Kidney capillary endothelial cell (primary cell): ENCODE measurements at regions not wholly inside any gene's neighbourhood (a gene's known extent, or its start where the extent isn't known, plus 50 kb on each side); places are given as distances from the start of the nearest gene placed in this dataset.
"Not testable (repeated sequence)": the region's sequence is repeated elsewhere in the genome, so short reads cannot be mapped to it uniquely, and the experiment has no call there.

Experiments
- DNase-seq: peaks from one replicate; pipeline ENCODE4 v3.0.0-alpha.2; 2018; ENCODE audit warnings: low spot score

DNA sequence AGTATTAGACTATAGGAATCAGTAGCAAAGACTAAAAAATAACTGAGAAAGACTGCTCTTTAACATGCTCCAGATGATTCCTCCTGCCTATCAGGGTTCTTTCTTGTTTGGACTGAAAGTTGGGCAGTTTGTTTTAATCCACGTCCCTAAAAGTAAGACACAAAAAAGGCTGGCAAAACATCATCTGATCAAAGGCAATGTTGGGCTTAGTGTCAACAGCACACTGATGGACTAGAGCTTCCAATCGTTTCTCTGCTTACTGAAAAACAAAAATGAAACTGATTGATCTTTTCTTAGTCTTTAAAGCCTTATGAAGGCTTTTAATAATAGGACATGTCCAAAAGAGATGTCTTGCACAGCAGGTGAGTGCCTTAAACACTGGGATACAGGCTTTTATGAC is 1567.9 kb upstream of the PRR20A start:
- no peak for DNase-seq

DNA sequence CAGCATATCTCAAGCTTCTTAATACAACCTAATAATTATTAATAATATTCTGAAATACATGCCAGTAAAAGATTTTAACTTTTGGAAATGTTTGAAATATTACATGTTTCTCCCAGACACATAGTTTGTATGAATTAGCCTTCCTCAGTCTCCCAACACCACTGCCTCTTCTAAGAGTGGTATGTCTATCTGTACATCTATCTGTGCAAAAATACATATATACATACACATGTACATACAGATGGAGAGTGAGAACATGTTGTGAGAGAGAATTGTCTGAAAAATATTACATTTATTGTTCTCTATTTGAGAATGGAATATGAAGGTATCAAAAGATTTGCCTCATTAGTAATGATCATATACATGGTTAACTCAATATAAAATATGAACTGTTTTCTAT is 1567.2 kb upstream of the PRR20A start:
- no peak for DNase-seq

DNA sequence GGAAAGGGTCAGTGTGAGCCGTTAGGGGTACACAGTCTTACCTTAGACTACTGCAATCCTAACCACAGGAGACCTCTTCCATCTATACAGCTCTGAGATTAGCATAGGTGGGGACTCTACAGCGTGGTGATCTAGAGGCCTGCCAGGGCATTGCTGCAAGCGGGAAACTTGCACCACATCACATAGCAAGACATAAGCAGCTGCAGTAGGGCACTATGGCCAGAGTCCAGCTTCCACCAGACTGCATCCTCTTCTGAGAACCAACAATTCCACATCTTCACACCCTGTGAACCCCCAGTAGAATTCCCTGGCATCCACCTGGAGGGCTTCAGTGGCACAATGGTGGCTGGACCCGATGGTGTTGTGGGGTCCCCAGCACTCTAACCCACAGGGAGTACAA is 1564.3 kb upstream of the PRR20A start:
- no peak for DNase-seq

DNA sequence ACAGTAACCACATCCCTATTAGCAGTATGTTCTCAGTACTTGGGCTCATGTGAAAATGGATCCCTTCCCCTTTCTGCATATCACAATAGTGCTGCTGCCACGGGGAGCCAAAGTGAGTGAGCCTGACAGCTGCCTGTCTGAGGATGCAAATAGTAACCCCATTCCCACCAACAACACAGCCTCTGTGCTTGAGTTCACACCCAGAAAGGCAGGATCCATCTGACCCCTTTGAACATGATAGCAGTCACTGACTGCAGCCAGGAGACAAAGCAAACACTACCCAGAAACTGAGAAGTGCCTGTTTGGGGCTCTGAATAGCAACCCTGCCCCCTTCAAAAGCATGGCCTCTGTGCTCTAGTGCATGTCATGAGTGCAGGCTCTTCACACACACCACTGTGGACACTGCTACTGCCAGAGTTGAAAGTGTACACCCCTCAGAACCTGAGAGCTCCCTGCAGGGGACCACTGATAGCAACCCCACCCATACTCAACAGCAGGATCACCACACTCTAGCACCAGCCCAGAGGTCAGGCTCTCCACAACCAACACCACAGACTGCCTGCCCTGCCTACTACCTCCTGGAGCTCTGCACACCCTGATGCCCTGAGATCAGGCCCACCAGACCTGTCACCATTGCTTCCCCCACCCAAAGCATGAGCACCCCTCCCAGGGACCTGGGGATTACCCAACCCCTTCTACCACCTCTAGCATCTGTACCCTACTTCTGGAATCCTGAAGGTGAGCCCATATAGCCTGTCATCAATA is 1563.5 kb upstream of the PRR20A start:
- DNase-seq = no peak

DNA sequence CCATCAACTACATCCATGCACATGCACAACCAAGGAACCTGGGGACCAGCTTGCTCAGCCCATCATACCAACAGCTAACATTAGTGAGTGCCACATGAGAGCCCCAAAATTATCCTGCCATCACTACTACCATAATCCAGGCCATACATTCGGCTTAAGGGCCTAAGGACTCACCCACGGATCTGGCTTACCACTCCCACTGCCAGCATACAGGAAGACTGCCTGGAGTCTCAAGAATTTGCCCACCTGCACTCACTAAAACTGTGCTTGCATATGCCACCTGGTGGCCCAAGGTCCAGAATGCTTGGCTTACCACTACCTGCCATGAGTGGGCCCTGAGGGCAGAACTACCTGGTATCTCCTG is 1562.9 kb upstream of the PRR20A start:
- no peak for DNase-seq

DNA sequence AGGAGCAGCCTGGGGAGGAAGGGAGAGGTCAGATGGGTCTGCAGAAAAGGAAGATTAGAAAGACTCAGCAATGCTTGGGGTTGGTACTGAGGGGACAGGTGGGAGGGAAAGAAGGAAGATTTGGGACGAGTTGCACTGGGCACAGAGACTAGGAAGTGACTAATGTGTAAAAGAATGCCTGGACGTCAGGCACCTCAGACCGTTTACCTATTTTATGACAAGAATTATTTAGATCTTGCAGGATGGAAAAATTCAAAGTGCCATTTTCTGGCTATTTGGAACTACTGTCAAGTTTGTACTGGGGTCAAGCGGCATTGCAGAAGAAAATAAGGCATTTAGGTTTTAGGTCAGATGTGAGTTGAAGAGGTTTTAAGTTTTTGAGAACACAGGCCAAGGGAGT is 1558.4 kb upstream of the PRR20A start:
- not testable (repeated sequence) for DNase-seq

DNA sequence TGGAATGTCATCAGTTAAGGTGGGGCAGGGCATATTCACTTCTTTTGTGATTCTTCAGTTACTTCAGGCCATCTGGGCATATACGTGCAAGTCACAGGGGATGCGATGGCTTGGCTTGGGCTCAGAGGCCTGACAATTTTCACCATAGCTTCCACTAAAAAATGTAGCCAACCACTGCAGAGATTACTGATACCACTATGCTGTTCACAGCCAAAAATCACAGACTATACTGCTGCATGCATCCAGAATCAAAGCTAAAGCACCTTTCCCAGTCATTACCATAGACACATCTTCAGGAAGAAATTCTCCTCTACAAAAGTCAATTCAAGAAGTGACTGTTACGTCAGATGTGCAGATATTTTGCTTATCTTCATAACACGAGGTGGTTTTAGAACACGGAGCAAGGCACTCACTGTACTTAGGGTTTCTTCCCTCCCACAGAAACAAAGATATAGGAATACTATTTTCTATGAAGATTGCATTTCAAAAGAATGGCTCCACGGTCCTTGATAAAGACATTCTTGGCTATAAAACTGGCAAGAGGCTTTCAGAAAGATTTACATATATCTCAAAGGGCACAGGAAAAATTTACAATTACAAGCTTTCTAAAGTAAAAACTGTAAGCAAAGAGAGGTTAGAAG is 1556.6 kb upstream of the PRR20A start:
- DNase-seq = no peak

DNA sequence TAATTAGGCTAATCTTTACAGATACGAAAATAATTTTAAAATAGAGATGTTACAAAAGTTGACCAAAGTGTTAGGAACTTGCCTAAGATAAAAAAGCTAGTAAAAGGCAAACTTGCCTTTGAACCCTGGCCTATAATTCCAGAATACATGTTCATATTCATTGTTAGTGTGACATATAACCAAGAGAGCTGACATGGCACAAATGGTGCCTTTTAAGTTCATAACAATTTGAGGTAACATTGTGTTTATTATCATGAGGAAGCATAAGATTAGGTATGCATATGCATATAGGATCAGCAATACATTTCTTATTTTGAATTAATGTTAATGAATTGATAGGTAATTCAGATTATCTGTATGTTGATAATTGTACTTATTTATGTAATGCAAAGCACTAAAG is 1537.9 kb upstream of the PRR20A start:
- no peak for DNase-seq

DNA sequence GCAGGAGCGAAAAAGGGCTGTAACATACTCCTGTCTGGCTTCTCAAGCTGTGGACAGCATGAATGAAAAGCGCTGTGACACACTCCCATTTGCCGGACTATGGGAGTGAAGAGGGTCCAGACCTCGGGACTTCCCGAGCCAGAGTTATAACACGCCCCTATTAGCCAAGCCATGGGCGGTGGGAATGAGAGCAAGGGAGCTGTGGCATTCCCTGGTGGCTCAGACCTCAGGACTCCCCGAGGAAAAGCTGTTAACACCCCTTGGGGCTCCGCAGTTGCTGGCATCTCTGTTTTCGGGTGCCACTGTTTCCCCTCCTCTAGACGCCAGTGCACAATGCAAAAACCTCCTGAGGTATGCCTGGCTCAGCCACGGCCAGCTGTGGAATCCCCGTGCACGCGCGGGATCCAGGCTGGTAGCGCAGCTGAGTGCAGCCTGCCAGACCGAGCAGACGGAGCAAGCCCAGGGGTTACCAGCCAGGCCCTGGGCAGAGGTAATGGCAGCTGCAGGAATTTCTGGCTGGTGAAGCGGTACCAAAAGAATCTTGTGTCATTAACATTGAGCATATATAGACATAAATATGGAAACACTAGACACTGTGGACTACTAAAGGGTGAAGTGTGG is 1534.6 kb upstream of the PRR20A start:
- DNase-seq = no peak

DNA sequence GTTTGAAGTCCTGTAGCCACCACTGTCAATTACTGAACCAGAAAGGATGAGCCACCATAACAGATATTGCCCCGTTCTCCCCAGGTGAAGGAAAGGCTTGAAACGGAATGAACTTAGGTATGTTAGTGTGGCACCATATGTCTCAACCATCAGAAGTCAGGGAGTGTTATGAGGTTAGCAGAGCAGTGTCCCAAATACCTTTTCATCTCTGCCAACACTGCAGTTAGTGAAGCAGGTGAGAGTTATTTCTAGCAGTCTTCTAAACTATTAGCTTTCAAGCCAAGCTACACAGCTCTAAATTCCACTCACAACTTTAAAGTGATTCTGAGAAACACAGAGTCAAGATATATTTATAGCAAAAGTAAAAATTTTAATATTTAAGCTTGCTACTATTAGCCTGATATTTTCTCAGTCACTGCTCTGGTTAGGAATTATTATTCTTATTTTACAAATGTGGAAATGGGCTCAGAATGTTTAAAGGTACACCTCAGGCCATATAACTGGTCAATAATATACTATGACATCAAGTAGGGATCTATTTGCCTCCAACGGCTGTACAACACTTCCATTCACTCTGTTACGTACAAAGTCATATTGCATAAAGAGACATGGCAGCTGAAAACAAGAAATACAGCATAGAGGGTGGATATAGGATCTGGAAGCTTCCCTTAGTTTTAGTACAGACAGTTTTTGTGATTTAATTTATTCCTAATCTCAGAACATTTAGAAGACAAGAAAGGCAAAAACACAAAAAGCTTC is 1527.1 kb upstream of the PRR20A start:
- no peak for DNase-seq

DNA sequence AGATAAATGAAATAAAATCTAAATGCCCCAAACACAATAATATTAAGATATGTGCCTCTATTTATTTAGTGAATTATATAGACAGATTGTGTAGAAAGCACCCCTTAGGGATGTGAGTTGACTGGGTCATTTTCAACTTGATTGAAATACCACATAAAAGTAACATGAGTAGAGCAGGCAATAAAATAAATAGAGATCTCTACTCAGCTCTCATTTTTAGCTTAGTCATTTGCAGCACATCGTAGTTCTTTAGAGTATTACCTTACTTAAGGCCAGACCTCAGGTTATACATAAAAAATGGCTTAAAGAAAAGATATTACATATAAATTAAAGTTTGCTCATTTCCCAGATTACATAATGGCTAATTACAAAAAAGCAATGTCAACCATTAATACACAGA is 1525.6 kb upstream of the PRR20A start:
- DNase-seq = no peak

DNA sequence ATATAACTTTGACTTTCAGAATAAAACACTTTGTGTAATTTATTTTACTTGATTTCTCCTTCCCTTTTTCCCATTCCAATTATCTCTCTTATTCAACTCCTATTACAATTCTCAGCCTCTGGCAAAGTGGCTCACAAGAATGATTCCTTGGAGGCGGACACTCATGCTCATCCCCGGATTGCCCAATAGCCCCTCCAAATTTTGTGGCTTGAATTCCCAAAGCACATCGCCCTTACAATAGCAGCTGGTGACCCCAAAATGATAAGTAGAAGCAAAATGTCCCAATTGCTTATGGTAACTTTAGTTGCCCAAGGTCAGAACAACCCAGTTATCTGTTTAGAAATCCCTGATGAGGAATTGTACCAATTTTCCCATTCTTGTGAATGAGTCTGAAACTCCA is 1523.5 kb upstream of the PRR20A start:
- DNase-seq = no peak

DNA sequence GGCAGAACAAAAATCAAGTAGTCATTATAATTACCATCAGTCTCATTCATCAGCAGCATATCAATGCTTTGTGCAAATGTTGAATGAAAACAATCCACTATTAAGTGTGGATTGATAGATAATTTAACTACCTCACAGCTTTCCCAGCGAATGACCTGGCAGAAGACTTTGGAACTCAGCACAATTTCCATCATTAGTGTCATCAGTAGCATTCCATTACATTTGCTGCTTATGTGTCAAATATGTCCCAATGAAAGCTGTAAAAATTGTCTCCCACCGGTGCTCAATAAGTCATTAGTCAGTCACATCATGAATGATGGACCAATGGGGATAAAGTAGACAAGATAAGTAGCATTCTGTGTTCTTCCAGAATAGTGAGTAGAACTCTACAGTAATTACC is 1513.5 kb upstream of the PRR20A start:
- no peak for DNase-seq

DNA sequence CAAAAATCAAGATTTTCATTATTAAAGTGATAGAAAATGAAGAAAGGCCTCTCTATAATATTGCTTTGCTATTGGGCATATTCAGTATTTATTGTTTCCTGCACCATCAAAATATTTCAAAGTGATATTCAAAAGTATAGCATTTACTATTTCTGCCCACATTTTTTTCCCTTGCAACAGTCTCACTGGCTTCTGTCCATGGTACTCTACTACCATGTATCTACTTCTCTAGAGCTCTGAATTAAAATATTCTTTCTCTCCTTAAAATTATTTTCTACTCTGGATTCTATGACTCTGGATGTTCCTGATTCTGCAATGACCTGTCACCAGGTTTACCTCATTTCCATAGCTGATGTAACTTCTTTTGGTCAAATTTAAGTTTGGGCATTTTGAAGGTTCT is 1508.3 kb upstream of the PRR20A start:
- no peak for DNase-seq

DNA sequence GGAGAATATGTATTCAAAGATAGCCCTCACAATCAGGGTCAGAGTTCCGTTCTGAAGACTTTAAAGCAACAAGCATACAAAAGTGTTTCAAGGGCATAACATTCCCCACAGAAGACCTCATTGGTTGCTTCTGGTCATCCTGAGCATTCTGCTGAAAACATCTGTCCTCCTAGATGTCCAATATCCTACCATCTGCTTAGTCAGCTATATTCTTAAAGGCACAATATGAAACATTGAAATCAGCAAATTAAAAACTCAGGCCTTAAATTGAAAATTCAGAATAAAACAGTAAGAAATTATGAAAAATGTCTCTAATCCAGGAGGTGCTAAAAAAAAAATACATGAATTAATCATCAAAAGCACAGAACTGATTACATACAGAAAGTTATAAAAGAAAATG is 1491.2 kb upstream of the PRR20A start:
- no peak for DNase-seq

DNA sequence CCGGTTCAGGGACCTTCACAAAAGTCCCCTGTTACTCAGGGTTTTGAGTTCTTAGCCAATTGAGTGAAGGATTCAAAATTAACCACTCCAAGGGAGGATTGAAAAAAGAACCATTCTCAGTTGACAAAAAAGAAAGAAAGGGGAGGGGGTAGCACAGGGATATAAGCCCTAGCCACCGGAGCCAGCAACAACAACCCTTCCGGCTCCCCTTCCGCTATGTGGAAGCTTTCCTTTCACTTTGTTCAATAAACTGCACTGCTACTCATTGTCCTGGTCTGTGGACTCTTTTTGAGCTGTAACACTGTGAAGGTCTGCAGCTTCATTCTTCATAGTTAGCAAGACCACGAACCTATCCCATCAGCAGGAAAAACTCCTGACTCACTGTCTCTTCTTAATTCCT is 1488.1 kb upstream of the PRR20A start:
- DNase-seq = no peak

DNA sequence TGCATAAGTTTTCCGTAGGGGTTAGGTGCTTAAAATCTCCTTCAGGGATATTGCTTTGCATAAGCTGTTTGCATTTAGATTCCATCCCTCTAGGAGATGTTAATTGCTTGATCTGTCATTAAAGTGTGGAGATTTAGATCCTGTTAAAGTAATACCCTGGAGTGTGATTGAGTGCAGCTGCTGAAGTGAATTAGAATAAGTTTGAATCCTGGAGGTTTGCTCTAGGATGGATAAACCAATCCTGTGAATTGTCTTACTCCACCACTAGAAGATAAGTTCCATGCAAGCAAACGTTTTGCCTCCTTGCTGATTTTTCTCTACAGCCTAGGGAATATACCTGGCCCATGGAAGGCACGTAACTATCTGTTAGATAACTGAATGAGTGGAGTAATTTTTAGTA is 1487.2 kb upstream of the PRR20A start:
- no peak for DNase-seq

DNA sequence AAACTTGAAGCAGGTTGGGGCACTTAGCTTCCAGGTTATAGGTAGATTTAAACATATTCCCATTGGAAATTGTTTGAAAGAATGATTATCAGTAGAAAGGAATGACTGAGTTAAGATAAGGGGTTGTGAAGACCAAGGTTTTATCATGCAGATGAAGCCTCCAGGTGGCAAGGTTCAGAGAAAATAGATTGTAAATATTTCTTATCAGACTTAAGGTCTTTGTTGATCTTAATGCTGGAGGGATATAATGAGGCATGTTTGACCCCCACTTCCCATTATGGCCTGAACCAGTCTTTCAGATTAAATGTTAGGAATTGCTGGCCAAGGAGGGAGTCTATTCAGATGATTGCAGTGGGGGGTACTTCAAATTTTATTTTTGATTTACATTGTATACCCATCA is 1486.5 kb upstream of the PRR20A start:
- DNase-seq = no peak

DNA sequence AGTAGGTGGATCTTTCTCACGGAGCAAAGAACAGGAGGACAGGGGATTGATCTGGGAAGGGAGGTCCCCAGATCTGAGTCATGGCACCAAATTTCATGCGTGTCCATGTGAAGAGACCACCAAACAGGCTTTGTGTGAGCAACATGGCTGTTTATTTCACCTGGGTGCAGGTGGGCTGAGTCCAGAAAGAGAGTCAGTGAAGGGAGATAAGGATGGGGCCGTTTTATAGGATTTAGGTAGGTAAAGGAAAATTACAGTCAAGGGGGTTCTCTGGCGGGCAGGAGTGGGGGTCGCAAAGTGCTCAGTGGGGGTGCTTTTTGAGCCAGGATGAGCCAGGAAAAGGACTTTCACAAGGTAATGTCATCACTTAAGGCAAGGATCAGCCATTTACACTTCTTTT is 1480.5 kb upstream of the PRR20A start:
- not testable (repeated sequence) for DNase-seq

DNA sequence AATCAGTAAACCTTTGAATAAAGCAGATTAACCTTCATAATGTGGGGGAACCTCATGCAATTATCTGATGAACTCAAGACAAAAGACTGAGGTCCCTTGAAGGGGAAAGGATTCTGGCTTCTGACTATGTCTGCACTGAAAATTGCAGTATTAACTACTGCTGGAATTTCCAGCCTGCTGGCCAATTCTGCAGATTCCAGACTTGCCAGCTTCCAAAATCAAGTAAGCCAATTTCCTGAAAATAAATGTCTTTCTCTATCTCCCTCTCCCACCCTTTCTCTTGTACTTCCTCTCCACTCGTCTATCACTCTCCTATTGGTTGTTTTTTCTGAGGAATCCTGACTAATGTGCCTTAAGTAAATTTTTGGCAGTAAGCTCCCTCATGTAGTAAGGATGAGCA is 1479.9 kb upstream of the PRR20A start:
- DNase-seq = no peak

DNA sequence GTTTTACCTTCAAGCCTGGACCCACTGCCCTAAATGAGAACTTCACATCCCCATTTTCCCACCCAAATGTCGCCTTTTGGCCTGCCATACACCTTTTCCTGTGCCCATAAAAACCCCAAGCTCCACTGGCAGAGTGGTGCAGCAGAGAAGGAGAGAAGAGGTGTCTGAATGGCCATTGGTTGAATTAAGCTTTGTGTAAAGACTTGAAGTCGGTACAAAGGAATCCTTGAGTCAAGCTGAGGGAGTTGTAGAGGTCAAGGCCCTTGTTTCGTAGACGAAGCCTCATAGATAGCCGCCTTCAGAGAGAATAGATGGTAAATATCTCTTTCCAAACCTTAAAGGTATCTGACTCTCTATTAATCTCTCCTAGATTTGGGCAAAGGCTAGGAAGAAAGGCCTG is 1479.2 kb upstream of the PRR20A start:
- no peak for DNase-seq

DNA sequence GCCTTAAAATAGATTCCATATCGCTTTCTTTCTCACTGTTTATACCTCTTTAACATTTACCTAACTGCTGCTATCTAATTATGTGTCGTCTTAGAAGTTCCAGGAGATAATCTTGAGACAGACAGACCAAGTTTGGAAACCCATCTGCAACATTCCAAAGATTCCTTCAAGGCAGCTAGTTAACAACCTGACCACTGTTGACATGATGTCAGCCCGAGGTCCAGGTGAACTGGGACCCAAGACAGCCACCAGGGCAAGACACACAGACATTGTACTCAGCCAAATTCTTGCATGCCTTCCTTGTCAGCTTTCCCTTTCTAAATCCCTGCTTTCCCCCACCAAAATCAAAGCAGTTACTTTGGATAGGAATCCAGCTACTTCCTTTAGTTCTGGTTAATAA is 1476.5 kb upstream of the PRR20A start:
- DNase-seq = no peak

DNA sequence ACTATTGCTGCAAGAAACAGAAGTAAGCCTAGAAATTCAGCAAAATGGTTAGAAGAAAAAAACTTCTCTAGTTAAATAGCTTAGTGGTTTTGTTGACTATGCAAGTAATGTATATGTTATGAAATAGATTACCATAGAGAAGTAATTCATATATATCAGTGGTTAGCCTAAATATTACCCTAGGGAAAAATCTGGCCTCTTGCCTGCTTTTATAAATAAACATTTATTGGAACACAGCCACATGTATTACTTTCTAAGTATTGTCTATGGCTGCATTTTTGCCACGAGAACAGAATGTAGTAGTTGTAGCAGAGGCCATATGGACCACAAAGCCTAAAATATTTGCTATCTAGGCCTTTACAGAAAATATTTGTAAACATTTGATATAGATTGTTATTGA is 1471.7 kb upstream of the PRR20A start:
- no peak for DNase-seq
